ENCODE measurements at regions not wholly inside any gene's neighbourhood (a gene's known extent, or its start where the extent isn't known, plus 50 kb on each side); places are given as distances from the start of the nearest gene placed in this dataset.

GRCh38 chr1:163614361-163614760 is 292.6 kb downstream of the NUF2 start:
- Histone ChIP-seq H4K20me1 (ENCODE audit: insufficient read depth, low read length) (no peaks in the 10 kb centered on the region), H2AFZ (ENCODE audit: low read length) (no peak overlapping the region), H3K9me3 (ENCODE audit: low read length) (no peaks in the 10 kb centered on the region), H3K79me2 (ENCODE audit: insufficient read depth, low read depth, low read length) (no peaks in the 10 kb centered on the region), H3K4me3 (ENCODE audit: low read depth, low read length, poor library complexity, severe bottlenecking) (no peak overlapping the region), H3K4me1 (ENCODE audit: insufficient read depth, low read length, poor library complexity, severe bottlenecking) (no peaks in the 10 kb centered on the region), H3K4me2 (ENCODE audit: low read length) (no peak overlapping the region), H3K9me2 (ENCODE audit: insufficient read depth, low read length) (no peaks in the 10 kb centered on the region), H3K27ac (ENCODE audit: low read depth, low read length, poor library complexity, severe bottlenecking) (no peak overlapping the region), H3K36me3 (ENCODE audit: insufficient read depth, low read length) (no peaks in the 10 kb centered on the region)
- CTCF ChIA-PET (ENCODE audit: unreplicated experiment) = no interaction called here
- BruUV-seq (replicated peaks) = no TSS peak
- TF ChIP-seq CTCF (conservative IDR thresholded peaks at IDR 0.05; ENCODE audit: low read length) (no peak), EZH2phosphoT487 (IDR thresholded peaks at IDR 0.05; ENCODE audit: borderline replicate concordance, low read depth, low read length) (no peak)
- DNase-seq (ENCODE audit: low spot score) = no peak
- POLR2A ChIA-PET = interaction anchor here (0.6 to 1.1 kb wide), 5 partner anchors 9 to 177 kb away, joined by 3 to 5 read pairs (median 3); no protein-coding TSS in a partner anchor
- intact Hi-C loops (cut with micrococcal nuclease; ENCODE audit: unreplicated experiment) = no loop called here

DNA sequence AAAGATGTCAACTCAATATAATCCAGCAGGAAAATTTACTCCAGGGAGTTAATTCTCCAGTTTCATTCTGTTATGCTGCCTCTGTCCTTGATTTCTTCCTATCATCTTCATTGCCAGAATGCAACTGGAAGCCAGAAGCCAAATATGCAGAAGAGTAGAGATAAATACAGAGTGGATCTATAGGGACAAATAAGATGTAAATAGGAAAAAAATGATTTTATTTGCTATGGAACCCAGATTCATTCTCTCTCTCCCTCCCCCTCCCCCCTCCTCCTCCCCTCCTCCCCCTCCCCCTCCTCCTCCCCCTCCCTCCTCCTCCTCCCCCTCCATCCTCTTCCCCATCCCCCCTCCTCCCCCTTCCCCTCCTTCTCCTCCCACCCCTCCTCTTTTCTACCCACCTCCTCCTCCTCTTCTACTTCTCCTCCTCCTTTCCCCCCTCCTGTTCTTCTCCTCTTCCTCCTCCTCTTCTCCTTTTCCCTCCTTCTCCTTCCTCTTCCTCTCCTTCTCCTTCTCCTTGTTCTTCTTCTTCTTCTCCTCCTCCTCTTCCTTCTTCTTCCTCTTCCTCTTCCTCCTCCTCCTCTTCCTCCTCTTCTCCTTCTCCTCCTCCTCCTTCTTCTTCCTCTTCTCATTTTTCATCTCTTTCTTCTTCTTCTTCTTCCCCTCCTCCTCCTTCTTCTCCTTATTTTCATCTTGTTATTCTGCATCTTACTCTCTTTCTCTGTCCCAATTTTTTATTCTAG is 306.4 kb downstream of the NUF2 start:
- BruUV-seq (replicated peaks) = no TSS peak
- Histone ChIP-seq H3K9me2 (ENCODE audit: insufficient read depth, low read length) (no peaks in the 10 kb centered on the region), H4K20me1 (ENCODE audit: insufficient read depth, low read length) (no peaks in the 10 kb centered on the region), H3K4me3 (ENCODE audit: low read depth, low read length, poor library complexity, severe bottlenecking) (no peak overlapping the region), H3K79me2 (ENCODE audit: insufficient read depth, low read depth, low read length) (no peaks in the 10 kb centered on the region), H3K9me3 (ENCODE audit: low read length) (peaks cover 8% of the 10 kb centered on the region; the same call in 1 of the 2 replicates), H2AFZ (ENCODE audit: low read length) (no peak overlapping the region), H3K4me2 (ENCODE audit: low read length) (no peak overlapping the region), H3K27ac (ENCODE audit: low read depth, low read length, poor library complexity, severe bottlenecking) (no peak overlapping the region), H3K4me1 (ENCODE audit: insufficient read depth, low read length, poor library complexity, severe bottlenecking) (no peaks in the 10 kb centered on the region), H3K36me3 (ENCODE audit: insufficient read depth, low read length) (no peaks in the 10 kb centered on the region)
- POLR2A ChIA-PET = no interaction called here
- DNase-seq (ENCODE audit: low spot score) = no peak
- intact Hi-C loops (cut with micrococcal nuclease; ENCODE audit: unreplicated experiment) = no loop called here
- no peak for TF ChIP-seq CTCF (conservative IDR thresholded peaks at IDR 0.05; ENCODE audit: low read length)
- TF ChIP-seq EZH2phosphoT487 (IDR thresholded peaks at IDR 0.05; ENCODE audit: borderline replicate concordance, low read depth, low read length) = no peak
- CTCF ChIA-PET (ENCODE audit: unreplicated experiment) = no interaction called here

DNA sequence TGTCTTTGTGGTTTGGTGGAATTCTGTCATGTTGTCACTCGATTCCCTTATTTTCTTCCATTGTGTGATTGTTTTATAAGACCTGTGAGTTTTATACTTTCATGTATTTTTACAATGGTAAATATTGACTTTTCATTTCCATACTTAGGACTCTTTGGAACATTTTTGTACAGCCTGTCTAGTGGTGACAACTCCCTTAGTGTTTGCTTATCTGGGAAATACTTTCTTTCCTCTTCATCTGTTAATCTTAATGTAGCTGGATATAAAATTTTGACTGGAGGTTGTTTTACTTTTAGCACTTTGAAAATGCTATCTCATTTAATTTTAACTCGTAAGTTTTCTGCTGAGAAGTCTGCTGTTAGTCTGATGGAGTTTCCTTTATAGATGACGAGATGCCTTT is 310.5 kb downstream of the NUF2 start:
- ChIA-PET CTCF (ENCODE audit: unreplicated experiment) (no interaction called here), POLR2A (no interaction called here)
- no peak overlapping the region for H3K27ac ChIP-seq (ENCODE audit: low read depth, low read length, poor library complexity, severe bottlenecking)
- no peaks in the 10 kb centered on the region for H4K20me1 ChIP-seq (ENCODE audit: insufficient read depth, low read length)
- no peaks in the 10 kb centered on the region for H3K9me2 ChIP-seq (ENCODE audit: insufficient read depth, low read length)
- H3K4me3 ChIP-seq (ENCODE audit: low read depth, low read length, poor library complexity, severe bottlenecking) = no peak overlapping the region
- TF ChIP-seq CTCF (conservative IDR thresholded peaks at IDR 0.05; ENCODE audit: low read length) (no peak), EZH2phosphoT487 (IDR thresholded peaks at IDR 0.05; ENCODE audit: borderline replicate concordance, low read depth, low read length) (no peak)
- no peaks in the 10 kb centered on the region for H3K4me1 ChIP-seq (ENCODE audit: insufficient read depth, low read length, poor library complexity, severe bottlenecking)
- DNase-seq (ENCODE audit: low spot score) = no peak
- H3K79me2 ChIP-seq (ENCODE audit: insufficient read depth, low read depth, low read length) = no peaks in the 10 kb centered on the region
- no peak overlapping the region for H2AFZ ChIP-seq (ENCODE audit: low read length)
- peaks cover 8% of the 10 kb centered on the region; the same call in 1 of the 2 replicates for H3K9me3 ChIP-seq (ENCODE audit: low read length)
- H3K36me3 ChIP-seq (ENCODE audit: insufficient read depth, low read length) = no peaks in the 10 kb centered on the region
- no TSS peak for BruUV-seq (replicated peaks)
- H3K4me2 ChIP-seq (ENCODE audit: low read length) = no peak overlapping the region
- intact Hi-C loops (cut with micrococcal nuclease; ENCODE audit: unreplicated experiment) = loop anchor here (2.0 kb wide), 1 partner anchor 19 kb away; no protein-coding TSS in a partner anchor
